SKM-1 treated with dmso at 0.1 percent for 144 hours (cell line): ENCODE measurements at regions not wholly inside any gene's neighbourhood (a gene's known extent, or its start where the extent isn't known, plus 50 kb on each side); places are given as distances from the start of the nearest gene placed in this dataset.

Experiments
- DNase-seq: peaks from one replicate; lab custom pipeline; 2025; ENCODE audit not compliant: unreplicated experiment; lab: John Stamatoyannopoulos, UW

DNA sequence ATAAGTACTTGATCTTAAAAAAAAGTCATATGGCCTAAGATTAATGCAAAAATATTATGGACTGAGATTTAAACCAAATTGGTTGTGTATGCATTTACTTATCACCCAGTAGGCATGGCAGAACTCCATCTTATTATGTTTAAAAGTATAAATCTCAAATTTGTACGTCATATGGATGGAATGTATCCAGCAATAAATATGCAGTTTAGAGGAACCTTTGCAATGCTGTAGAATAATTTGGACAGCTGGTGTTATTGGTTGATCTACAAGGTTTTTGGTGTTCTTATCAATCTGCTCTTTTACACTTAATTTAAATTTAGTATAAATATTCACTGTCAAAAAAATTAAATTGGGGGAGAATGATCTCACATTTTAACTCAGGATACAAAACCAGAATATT lies 640.2 kb downstream of the SATB2 start:
- DNase-seq = no peak

DNA sequence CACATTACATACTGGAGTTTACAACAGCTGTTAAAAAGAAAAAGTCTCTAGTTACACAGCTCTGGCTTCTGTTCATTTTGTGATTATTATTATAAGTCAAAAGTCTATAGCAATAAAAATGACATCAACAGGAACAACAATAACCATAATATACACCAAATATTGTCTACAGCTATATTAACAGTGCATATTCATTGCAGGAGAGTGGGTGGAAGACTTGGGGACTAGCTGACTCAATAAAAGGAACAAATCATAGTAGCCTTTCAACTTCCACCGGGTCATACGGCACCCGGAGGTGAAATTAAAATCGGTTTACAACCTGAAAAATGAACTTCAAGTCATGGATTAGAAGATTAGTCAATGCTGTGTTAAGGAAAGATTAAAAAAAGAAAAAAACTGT lies 642.1 kb downstream of the SATB2 start:
- DNase-seq = no peak

- no peak for DNase-seq
These were observed 646.5 kb downstream of the SATB2 start for GRCh38 chr2:198811198-198811597.

- DNase-seq = no peak
These were observed 647.8 kb downstream of the SATB2 start for GRCh38 chr2:198809976-198810375.

DNA sequence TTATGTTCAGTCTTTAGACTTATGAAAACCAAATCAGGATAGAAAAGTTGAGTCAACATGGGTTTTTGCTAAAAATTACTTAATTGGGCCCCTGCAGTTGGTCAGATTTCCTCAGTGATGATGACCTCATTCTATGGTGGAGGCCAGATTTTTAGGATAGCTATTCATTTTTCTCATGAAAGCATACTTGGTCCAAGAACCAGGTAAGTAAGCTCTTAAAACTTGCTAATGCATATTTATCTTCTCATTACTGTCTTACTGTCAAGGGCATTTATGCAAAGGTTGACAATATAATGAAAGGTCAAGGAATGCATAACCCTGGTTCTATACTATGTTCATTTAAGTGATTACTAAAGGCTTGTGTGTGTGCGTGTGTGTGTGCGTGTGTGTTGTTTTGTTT lies 650.6 kb downstream of the SATB2 start:
- no peak for DNase-seq

- no peak for DNase-seq
These were observed 662.3 kb downstream of the SATB2 start for GRCh38 chr2:198795419-198795818.

- no peak for DNase-seq
These were observed 666.1 kb downstream of the SATB2 start for GRCh38 chr2:198791623-198792022.

DNA sequence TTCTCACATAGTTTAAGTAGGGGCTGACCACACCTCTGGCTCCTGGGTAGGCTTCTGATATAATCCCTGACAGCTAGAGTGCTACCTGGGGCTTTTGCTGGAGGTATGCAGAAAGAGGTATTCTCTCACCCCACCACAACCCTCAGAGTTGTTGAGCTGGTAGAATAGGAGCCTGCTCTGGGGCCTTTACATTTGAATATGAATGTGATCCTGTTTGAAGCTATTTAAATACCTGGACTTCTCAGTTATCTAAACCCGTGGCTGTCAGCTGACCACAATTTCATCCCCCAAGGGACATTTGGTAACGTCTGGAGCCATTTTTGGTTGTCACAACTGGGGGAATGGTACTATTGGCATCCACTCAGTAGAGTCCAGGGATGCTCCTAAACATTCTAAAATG lies 669.1 kb downstream of the SATB2 start:
- DNase-seq = no peak

DNA sequence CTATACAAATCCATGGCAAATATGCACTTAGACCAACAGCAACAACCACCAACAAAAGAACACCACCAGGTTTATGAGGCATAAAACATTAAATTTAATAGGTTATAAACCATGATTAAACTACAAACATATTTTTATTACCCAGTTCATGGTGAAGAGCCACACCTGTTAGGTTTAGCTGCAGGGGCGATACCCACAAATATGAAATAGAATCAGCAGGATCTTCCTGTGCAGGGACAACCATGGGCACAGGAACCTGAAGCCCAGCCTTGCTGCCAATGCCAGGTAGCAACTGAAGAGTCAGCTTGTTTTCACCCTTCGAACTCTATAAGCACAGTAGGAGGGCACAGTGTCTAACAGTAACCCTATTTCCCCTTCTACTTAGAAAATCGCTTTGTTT lies 675.0 kb downstream of the SATB2 start:
- DNase-seq = no peak

DNA sequence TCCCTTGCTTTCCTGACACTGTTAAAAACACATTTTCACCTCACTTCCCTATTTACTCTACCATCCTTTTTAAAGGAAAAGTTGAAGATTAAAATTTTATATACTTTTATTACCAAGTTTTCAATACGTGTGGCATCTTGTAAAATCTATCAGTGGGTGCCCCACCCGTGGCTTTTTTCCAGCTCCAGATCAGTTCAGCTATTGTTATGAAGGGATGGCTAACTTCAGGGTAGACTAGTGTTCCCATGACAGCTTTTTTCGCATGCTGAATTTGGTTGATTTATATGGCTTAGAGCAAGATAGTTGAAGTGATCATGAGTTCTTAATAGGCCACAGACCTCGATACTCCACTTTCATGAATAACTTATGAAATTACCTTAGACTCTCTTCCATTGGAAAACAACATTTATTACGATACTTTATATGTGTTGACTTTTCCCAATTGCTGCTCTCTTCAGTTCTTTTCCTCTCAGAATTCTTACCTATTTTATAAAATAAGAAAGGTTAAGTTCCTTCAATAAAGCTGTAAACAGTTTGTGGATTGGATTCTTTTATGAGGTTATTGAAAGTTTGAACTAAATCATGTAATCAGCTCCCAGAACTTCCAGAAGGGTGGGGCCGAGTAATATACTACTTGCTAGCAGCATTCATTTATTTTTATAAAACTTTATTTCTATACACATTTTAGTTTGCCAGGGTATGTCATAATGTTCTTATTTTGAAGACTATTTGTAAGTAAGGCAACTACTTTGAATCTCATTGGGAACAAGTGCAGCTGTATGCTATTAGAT lies 680.9 kb downstream of the SATB2 start:
- no peak for DNase-seq

- no peak for DNase-seq
These were observed 682.0 kb downstream of the SATB2 start for GRCh38 chr2:198775737-198776136.

GRCh38 chr2:198774576-198774975 lies 683.2 kb downstream of the SATB2 start:
- no peak for DNase-seq

DNA sequence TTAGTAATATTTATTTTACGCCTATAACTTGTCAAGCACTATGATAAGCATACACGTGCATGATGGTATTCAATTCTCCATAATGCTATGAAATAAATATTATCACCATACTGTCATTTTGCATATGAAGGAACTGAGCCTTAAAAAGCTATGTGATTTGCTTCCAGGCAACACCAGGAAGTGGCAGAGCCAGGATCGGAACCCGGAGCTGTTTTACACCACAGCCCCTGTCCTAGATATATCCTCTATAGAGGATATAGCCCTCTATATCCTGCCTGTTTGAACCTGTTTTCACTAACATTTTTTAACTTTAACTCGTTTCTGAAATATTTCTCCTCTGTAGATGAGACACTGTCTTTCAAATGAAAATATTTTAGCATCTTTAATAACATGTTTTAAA lies 690.0 kb downstream of the SATB2 start:
- DNase-seq = no peak

DNA sequence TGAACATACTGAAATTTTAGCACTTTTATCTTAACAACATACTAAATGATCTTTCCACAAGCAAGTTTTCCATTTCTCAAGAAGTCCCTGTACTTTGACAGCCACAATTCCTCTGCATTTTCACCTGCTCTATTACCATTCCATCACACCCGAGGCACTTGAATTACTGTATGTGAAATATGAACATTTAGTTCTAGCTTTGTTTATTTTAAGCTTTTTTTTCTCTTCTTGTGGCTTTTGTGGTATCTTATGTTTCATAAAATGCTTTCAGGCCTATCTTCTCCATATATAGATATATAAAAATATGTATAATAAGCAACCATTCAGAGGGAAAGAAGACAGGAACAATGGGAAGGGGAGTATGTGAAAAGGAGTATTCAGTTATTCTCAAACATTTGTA lies 693.9 kb downstream of the SATB2 start:
- no peak for DNase-seq

DNA sequence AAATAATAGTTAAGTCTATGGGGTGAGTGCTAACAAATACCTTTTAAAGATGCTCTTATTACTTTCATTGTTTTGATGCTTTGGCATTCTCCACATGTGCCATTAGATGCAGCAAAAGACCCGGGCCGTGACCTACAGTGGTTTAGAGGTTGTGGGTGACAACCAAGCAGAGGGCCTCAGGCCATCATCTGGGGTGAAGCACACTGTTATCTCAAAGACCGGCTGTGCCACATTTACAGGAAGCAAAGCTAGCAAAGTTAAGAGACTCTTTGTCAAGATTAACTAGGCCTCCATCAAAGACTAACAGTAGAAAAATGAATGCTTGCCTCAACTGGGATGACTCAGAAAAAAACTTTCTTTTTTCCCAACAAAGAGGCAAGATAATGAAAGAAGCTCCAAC lies 695.3 kb downstream of the SATB2 start:
- no peak for DNase-seq

- peak; percentile 30 for DNase-seq
These were observed 700.7 kb downstream of the SATB2 start for GRCh38 chr2:198757069-198757468.

GRCh38 chr2:198756166-198756565 lies 701.6 kb downstream of the SATB2 start:
- no peak for DNase-seq

GRCh38 chr2:198753101-198753500 lies 704.6 kb downstream of the SATB2 start:
- DNase-seq = no peak

DNA sequence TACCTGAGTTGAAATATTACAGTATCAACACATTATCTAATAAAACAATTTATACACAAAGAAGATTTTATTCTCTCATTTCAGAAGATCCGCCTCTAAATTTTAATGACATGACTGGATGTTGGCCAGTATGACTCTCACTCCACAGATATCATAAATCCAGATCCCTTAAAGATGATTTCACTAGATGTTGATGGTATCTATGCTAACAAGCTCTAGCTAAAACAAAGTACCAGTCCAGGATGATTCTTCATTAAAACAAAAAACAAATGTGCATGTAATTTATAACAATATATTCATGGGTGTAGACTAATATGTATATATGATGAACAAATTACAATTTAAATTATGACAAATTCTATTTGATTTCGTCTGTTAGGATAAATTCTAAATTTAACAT lies 708.4 kb downstream of the SATB2 start:
- no peak for DNase-seq

DNA sequence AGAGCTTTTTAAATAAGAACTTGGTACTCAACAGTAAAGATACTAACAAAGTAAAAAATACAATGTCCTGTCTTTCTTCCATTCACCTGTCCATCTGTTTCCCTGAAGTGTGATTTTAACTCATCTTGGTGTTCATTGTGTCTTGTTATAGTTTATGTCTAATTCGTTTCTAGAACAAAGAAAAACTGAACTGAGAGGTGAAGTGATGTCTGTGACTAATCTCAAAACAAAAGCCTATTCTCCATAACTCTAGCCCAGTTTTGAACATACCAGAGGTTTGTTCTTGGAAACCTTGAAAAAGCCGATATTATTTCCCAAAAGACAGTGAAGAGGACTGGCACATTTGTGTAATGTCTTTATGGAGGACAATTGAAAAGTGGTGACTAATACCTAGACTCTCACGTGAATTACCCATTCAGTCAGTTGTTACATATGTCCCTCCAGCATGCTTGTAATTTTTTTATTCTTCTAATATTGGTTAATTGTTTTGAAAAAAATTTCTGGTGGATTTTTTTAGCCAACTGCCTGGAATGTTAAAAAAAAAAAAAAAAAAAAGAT lies 725.8 kb downstream of the SATB2 start:
- no peak for DNase-seq

DNA sequence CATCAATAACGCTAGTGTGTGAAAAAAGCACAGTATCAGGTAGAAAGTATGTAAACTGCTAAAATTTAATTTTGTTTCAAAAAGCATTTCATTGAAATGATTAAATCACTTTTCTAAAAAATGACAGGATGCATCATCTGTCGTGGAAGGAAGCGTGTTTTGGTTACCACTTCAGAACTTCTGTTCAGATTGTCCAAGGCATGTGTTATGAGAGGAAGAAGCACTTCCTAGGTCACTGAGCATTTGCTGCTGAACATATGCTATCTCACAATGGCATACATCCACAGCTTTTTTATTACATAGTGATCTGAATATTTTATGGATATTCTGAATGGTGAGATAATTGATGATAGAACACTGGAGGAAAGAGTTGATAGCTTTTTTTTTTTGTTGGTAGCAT lies 737.5 kb downstream of the SATB2 start:
- DNase-seq = no peak

- DNase-seq = no peak
These were observed 740.3 kb downstream of the SATB2 start for GRCh38 chr2:198717451-198717850.

- DNase-seq = no peak
These were observed 742.4 kb downstream of the SATB2 start for GRCh38 chr2:198715302-198715835.
